ENCODE measurements at regions not wholly inside any gene's neighbourhood (a gene's known extent, or its start where the extent isn't known, plus 50 kb on each side); places are given as distances from the start of the nearest gene placed in this dataset.

DNA sequence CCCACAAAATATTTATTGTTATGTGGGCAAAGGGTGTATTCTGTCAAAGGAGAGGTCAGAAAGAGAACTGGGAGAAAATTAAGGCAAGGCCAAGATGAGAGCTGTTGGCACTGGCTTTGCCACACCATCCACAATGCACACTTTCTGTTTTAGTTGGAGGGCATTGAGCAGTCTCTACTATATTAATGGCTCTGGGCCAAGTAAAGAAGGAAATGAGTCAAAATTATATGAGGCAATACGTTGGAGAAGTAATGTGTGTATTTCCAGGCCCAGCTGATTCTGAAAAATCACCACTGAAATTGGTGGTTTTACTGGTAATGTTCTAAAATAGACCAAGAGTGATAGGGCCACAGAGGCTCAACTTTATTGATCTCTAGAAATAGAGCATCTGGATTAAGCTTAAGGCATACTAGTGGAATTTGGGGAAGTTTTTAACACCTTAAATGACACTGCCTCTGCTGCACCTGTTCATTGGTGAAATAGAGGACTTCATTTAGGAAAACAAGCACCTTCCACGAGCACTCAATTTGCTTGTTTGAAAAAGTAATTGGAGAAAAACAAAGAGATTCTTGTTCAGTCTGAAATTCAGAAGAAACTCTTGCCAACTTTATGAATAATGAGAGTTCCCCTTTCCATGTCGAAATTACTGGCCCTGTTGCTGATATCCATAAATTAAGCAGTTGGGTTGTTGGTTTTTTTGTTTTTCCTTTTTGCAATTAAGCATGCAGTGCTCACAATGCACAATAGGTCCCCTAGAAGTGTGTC is 424.9 kb downstream of the ADGRL2 start:
- TF ChIP-seq POLR2AphosphoS5 (IDR thresholded peaks at IDR 0.05) = no peak
- TF ChIP-seq, protein P1, sequence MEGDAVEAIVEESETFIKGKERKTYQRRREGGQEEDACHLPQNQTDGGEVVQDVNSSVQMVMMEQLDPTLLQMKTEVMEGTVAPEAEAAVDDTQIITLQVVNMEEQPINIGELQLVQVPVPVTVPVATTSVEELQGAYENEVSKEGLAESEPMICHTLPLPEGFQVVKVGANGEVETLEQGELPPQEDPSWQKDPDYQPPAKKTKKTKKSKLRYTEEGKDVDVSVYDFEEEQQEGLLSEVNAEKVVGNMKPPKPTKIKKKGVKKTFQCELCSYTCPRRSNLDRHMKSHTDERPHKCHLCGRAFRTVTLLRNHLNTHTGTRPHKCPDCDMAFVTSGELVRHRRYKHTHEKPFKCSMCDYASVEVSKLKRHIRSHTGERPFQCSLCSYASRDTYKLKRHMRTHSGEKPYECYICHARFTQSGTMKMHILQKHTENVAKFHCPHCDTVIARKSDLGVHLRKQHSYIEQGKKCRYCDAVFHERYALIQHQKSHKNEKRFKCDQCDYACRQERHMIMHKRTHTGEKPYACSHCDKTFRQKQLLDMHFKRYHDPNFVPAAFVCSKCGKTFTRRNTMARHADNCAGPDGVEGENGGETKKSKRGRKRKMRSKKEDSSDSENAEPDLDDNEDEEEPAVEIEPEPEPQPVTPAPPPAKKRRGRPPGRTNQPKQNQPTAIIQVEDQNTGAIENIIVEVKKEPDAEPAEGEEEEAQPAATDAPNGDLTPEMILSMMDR (IDR thresholded peaks at IDR 0.05) = no peak
- TF ChIP-seq POLR2A (IDR thresholded peaks at IDR 0.05) = no peak
- H3K27ac ChIP-seq = peak overlapping the region; percentile 51 to 65
- intact Hi-C loops (cut with DNase I; ENCODE audit: low total_unique reads) = no loop called here

DNA sequence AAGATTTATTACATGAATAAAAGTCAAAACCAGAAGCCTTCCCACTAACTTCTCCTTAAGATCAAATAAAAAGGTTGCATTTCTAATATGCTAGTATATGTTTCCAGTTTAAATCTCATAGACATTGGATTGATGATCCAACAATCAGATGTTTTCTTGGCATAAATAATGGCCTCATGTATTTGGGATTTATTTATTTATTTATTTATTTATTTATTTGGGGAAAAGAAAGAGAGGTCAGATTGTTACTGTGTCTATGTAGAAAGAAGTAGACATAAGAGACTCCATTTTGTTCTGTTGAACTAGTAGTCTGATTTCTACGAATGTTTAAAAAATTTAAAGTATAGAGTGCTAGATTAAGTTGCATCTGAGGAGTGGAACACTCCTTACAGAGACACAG is 422.4 kb downstream of the ADGRL2 start:
- peaks cover 4 to 15% of the 10 kb centered on the region in 2 donors for H3K4me1 ChIP-seq
- H3K36me3 ChIP-seq = no peaks in the 10 kb centered on the region
- no peaks in the 10 kb centered on the region for H3K27me3 ChIP-seq
- intact Hi-C loops (cut with DNase I; ENCODE audit: low total_unique reads) = no loop called here
- no peak overlapping the region for H3K4me3 ChIP-seq
- H3K27ac ChIP-seq = no peak overlapping the region
- no peak for DNase-seq (ENCODE audit: low spot score in 2 of 2)
- TF ChIP-seq POLR2AphosphoS5 (IDR thresholded peaks at IDR 0.05) (no peak), POLR2A (IDR thresholded peaks at IDR 0.05) (no peak)
- TF ChIP-seq, protein P1 (IDR thresholded peaks at IDR 0.05) = no peak
- no peaks in the 10 kb centered on the region for H3K9me3 ChIP-seq

More for the DNA sequence above, 424.9 kb downstream of the ADGRL2 start:
- H3K36me3 ChIP-seq = no peaks in the 10 kb centered on the region
- H3K4me3 ChIP-seq = no peak overlapping the region
- H3K4me1 ChIP-seq = peaks cover 4 to 15% of the 10 kb centered on the region in 2 donors
- DNase-seq (ENCODE audit: low spot score in 2 of 2) = no peak
- no peaks in the 10 kb centered on the region for H3K9me3 ChIP-seq
- H3K27me3 ChIP-seq = no peaks in the 10 kb centered on the region

DNA sequence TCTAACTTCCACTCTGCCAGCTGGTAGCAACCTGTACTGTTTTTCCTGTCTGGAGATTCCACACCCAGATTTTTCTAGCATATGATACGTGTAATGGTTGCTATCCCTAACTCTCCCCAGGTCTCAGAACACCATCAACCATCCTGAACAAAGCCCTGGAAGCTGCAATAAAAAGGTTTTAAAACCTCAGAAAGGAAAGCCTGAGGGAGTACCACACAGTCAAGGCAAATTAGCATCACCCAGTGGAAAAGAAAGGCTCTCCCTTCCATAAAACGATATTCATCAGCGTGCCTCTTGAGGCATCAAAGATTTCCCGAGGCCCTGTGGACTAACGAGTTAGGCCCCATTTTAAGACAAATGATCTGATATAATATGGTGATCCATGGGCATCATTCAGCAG is 421.0 kb downstream of the ADGRL2 start:
- no peak overlapping the region for H3K27ac ChIP-seq
- TF ChIP-seq POLR2AphosphoS5 (IDR thresholded peaks at IDR 0.05) = no peak
- TF ChIP-seq, protein P1 (IDR thresholded peaks at IDR 0.05) = no peak
- no peak for TF ChIP-seq POLR2A (IDR thresholded peaks at IDR 0.05)
- H3K27me3 ChIP-seq = no peaks in the 10 kb centered on the region
- no peaks in the 10 kb centered on the region for H3K9me3 ChIP-seq
- intact Hi-C loops (cut with DNase I; ENCODE audit: low total_unique reads) = no loop called here
- no peaks in the 10 kb centered on the region for H3K36me3 ChIP-seq
- no peak overlapping the region for H3K4me3 ChIP-seq
- no peak for DNase-seq (ENCODE audit: low spot score in 2 of 2)
- peaks cover 4 to 12% of the 10 kb centered on the region in 2 donors for H3K4me1 ChIP-seq

DNA sequence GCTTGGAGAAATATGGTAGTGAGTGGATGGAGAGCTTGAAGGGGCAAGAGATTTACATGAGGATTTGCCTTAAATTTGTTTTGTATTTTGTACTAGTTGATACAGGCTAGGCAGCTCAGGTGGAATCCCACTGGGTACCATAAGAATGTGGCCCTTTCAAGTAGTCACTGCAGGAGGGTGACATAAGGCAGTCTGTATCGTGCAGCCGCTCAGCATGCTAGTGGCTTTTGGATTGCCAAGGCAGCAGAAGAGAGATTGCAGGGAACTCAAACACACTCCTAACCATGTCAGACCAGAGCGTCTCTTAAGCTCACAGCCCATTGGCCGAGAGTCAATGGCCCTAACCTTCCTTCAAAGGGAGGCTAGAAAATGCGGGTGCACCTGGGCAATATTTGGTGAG is 420.0 kb downstream of the ADGRL2 start:
- H3K27ac ChIP-seq = no peak overlapping the region
- H3K36me3 ChIP-seq = no peaks in the 10 kb centered on the region
- H3K27me3 ChIP-seq = no peaks in the 10 kb centered on the region
- intact Hi-C loops (cut with DNase I; ENCODE audit: low total_unique reads) = no loop called here
- no peak for DNase-seq (ENCODE audit: low spot score in 2 of 2)
- TF ChIP-seq, protein P1 (IDR thresholded peaks at IDR 0.05) = no peak
- TF ChIP-seq POLR2AphosphoS5 (IDR thresholded peaks at IDR 0.05) = no peak
- no peak for TF ChIP-seq POLR2A (IDR thresholded peaks at IDR 0.05)
- peaks cover 3 to 4% of the 10 kb centered on the region in 2 donors for H3K4me1 ChIP-seq
- no peaks in the 10 kb centered on the region for H3K9me3 ChIP-seq
- no peak overlapping the region for H3K4me3 ChIP-seq

DNA sequence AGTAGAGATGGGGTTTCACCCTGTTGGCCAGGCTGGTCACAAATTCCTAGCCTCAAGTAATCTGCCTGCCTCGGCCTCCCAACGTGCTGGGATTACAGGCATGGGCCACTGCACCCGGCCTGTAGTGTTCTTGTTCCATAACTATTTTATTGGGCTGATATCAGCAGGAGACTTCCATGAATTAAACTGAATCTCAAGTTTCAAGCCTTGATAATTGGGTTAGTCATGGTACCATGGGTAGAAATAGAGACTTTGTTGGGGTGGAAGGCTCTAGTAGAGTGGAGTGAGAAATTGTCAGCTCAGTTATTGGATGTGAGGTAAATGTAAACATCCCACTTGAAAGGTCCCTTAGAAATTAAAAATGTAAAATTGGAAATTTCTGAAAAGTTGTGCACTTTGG is 419.1 kb downstream of the ADGRL2 start:
- TF ChIP-seq POLR2A (IDR thresholded peaks at IDR 0.05) = no peak
- no peaks in the 10 kb centered on the region for H3K4me1 ChIP-seq
- no peaks in the 10 kb centered on the region for H3K27me3 ChIP-seq
- DNase-seq (ENCODE audit: low spot score in 2 of 2) = no peak
- H3K27ac ChIP-seq = no peak overlapping the region
- H3K9me3 ChIP-seq = no peaks in the 10 kb centered on the region
- H3K4me3 ChIP-seq = no peak overlapping the region
- no peaks in the 10 kb centered on the region for H3K36me3 ChIP-seq
- intact Hi-C loops (cut with DNase I; ENCODE audit: low total_unique reads) = no loop called here
